Activated gamma-delta T cell treated with anti-CD3 and anti-CD28 coated beads, Interleukin-2, amount 50 U/mL, for 16 hours (primary cell): ENCODE measurements at regions not wholly inside any gene's neighbourhood (a gene's known extent, or its start where the extent isn't known, plus 50 kb on each side); places are given as distances from the start of the nearest gene placed in this dataset.
"Not testable (repeated sequence)": the region's sequence is repeated elsewhere in the genome, so short reads cannot be mapped to it uniquely, and the experiment has no call there.

Experiments used
- DNase-seq: peaks from one replicate; pipeline ENCODE4 v3.0.0-alpha.2; 2020; ENCODE audit warnings: low read depth

DNA sequence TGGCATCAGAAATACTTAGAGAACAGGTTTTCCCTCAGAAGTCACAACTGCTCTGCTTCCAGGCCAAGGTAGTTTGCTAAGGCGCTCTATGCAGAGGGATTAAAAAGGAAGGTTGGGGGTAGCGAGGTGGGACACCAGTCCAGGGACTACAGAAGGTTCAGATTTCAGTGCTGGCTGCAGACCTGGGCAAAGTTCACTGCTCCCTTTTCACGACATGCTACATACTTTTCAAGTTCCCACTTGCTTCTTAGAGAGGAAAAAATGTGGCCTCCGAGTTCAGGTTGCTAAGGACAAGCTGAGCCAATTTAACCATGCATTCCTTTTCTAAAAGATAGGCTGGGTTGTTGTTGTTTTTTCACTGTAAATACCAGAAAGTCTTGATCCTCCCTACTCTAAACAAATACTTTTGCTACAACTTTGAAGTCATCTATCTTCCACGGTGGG is 158.6 kb upstream of the NR2F2 start:
- no peak for DNase-seq

DNA sequence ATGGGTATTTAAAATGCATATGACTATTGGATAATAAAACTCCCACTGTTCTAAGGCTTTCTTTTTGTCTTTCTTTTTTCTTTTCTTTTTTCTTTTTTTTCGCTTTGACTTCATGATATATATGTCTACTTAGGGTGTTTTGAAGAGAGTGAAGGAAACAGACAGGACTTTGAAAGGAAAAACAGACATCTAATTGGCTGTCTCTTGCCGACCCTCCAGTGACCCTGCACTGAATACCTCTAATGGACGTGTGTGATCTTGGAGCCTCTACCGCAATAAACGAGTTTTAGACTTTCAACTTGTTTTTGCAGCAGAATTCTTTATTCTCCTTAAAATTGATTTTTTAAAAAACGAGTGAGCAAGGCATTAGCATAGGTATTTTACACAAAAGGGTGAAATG is 158.1 kb upstream of the NR2F2 start:
- no peak for DNase-seq

- no peak for DNase-seq
These were observed 153.7 kb upstream of the NR2F2 start for GRCh38 chr15:96176831-96177230.

- no peak for DNase-seq
These were observed 153.2 kb upstream of the NR2F2 start for GRCh38 chr15:96177279-96177678.

DNA sequence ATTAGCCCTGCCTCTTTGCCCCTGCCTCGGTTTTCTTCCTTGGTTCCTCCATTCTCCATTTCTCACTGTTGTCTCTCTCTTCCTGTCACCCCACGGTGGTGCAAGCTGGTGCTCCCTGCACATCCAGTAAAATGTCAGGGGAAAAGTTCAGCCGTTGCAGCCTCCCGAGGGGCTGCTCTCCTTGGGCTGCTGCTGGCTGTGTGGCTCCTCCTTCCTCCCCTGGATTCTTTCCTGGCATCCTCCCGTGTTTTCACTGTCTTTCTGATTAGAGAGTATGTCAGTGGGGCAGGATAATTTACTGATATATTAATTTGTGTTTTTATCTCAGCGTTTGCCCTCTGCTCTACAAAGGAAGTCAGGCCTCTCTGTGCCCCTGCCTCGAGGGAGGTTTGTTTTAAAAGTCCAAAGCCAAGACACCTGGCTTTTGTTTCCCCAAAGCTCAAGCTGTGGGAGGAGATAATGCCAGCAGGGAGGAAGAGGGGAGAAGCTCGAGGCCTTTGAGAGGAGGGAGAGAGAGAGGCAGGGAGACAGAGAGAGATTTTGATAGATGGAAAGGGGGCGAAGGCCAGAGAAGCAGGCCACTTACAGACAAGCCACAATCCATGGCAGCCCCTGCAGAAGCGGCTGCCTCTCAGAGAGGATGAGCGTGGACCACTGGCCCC is 150.3 kb upstream of the NR2F2 start:
- DNase-seq: no peak

- no peak for DNase-seq
These were observed 149.3 kb upstream of the NR2F2 start for GRCh38 chr15:96181217-96181616.

GRCh38 chr15:96181873-96182301 is 148.6 kb upstream of the NR2F2 start:
- DNase-seq: no peak

- no peak for DNase-seq
These were observed 147.6 kb upstream of the NR2F2 start for GRCh38 chr15:96182736-96183513.

GRCh38 chr15:96183514-96183850 is 147.0 kb upstream of the NR2F2 start:
- DNase-seq: no peak

- no peak for DNase-seq
These were observed 146.6 kb upstream of the NR2F2 start for GRCh38 chr15:96183867-96184266.

- no peak for DNase-seq
These were observed 146.2 kb upstream of the NR2F2 start for GRCh38 chr15:96184297-96184696.

- no peak for DNase-seq
These were observed 144.4 kb upstream of the NR2F2 start for GRCh38 chr15:96186105-96186504.

DNA sequence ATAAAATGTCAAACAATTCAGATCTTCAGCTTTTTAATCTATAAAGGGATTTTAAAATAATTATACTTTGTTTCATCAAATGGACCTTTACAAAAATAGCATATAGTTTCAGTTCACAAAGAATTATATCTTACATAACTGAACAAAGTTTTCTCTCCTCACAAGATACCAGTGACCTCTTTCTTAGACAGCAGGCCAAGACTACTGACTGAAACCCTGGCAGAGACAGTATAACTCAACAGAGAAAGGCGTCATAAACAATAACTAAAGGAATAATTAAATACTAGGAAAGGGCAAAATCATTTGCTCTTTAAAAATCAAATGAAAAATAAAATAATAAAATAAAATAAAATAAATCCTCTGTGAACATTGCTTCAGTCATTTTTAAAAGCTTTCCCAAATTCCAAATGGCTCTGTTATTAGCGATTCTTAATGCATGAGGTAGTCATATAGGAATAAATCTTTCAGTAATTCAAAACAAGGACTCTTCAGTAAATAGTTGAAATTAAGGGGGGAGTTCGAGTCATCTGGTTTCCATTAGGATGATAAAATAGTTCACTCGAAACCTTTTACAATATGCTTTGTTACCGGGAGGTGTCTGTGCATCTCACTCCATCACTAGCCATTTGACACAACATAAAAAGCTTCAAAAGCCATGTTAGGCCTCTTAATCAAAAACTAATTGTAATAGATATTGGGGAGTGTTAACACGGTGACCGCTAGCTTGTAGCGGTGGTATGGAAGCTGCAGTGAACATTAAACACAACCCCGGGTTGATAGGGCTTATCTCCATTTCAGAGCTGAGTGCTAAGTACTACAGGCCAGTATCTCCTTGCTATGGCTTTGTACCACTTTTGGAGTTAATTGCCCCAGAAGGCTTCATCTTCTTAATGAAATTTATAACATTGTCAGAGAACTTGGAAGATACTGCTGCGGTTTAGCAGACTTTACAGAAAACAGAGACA is 142.9 kb upstream of the NR2F2 start:
- no peak for DNase-seq

DNA sequence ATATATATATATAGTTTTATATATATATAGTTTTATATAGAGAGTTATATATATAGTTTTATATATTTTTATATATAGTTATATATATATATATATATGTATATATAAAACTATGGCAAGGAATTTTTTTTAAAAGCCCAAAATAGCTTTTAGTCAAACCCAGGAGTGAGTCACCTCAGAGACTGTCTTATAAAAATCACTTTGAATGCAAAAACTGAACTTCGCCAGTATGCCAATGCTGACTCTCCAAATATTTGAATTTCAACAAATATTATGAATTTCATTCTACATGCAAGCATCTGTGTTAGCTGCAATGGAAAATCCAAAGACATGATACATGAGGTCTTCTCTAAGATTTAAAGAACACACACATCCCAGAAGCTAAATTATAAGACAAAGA is 132.8 kb upstream of the NR2F2 start:
- DNase-seq: no peak

- DNase-seq: no peak
These were observed 131.4 kb upstream of the NR2F2 start for GRCh38 chr15:96199111-96199510.

DNA sequence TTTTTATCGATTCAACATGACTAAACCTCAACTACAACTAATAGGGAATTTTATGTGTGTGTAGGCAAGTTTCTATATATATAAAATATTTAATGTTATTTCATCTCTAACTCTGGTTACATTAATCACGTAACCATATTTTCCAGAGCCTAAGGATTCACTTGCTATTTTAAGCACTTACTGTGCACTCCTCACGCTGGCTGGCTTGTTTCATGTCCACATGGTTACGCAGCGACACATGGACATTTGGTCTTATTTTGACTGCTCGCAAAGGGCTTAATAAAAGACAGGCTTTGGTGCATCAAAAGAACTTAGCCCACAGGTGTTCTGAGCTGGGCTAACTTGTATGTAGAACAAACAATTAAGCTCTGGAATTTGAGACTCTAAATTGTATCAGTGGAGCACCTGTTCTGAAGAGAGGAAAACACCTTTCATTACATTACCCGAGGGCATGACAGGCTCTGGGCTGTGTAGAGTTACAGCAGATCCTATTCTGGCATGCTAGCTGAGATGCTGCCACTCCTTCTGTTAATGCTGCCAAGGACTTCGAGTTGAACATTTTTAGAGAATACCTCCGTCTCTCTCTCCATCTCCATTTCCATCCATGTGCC is 130.0 kb upstream of the NR2F2 start:
- DNase-seq: no peak

DNA sequence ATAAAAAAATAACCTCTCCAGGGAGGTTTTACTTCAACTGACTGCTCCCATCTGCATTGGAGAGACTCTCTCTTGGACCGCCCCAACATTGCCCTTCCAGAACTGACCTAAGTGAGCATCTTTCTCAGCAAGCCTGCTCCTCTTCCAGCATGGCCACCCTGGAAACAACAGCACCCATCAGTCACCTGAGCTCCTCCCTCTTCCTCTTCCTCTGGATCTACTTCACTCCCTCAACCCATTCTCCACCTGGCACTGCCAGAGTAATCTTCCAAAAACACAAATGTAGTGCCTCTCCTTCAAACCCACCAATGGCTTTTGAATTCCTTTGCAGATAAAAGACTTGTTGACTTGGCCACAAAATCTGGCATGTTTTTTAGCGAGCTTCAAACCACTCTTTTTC is 128.8 kb upstream of the NR2F2 start:
- DNase-seq: no peak

GRCh38 chr15:96205588-96205987 is 124.9 kb upstream of the NR2F2 start:
- DNase-seq: not testable (repeated sequence)

- no peak for DNase-seq
These were observed 123.0 kb upstream of the NR2F2 start for GRCh38 chr15:96207377-96208006.

DNA sequence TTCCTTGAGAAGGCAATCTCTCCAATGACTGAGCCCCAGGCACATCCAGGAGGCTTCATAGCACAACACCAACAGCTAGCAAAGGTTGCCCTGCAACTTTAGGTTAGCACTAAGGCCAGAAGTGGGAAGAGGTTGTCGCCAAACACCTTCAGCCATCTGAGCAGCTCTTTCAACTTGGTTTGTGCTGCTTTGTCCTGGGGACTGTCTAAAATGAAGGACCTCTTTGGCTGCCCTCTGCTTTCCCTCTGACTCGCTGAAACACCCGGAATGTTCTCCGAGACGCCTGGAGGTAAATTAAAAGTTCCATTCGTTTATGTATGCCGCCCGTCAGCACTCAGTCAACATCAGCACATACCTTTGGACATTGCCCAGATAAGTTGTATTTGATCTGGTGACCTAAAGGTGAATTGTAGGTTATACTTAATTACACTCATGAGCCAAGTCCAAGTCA is 121.2 kb upstream of the NR2F2 start:
- DNase-seq: no peak

- DNase-seq: no peak
These were observed 117.5 kb upstream of the NR2F2 start for GRCh38 chr15:96213045-96213444.

DNA sequence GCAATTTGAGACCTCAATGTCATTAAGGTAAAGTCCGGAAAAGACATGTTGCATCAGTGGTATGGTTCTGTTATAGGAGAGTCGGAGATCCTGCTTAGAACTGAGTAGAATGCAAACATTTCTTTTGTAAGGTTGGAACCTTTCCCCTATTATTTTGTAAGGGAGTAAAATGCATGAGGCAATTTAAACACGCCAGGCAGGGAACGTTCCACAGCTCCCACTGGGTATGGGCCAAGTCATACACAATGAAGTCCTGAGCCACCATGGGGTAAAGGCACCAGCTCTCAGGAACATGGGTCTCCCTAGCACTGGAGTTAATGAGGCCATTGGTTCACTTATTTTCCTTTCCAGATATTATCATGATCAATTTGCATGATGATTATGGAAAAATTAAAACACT is 116.6 kb upstream of the NR2F2 start:
- no peak for DNase-seq
